ENCODE measurements at regions not wholly inside any gene's neighbourhood (a gene's known extent, or its start where the extent isn't known, plus 50 kb on each side); places are given as distances from the start of the nearest gene placed in this dataset.

DNA sequence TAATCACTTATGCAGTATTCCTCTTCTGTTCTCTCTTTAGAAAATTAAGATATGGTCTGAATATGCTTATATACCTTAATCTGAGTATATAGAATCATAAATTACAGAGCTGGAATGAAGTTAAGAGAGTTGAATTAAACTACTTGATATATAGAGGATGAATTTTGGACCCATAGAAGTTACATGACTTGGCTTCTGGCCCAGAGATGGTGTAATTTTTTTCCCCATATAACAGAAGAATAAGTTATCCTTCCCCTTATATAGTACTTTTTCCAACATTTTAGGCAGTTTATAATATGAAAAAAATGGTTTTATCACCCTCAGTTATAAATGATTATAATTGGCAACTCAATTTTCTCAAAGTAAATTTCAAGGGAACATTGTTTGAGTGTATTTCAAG, 616.3 kb downstream of the TBC1D4 start:
- DNase-seq, result no peak

DNA sequence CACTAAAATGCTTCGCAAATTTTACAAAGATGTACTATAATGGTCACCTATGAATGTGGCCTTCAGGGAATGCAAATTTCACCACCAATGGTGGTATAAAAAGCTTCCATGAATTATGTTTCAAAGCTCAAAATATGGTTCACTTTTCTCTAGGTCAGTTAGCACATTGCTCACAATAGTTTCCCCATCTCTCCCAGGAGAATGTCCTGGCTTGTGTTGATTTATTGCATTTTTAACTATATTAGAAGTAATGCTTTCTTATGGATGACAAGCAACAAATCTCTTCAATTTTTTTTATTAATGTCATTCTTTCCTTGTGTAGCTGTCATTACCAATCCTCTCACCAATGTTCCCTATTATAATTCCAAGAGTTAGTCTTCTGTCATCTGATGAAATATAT, 621.2 kb downstream of the TBC1D4 start:
- DNase-seq, result no peak

DNA sequence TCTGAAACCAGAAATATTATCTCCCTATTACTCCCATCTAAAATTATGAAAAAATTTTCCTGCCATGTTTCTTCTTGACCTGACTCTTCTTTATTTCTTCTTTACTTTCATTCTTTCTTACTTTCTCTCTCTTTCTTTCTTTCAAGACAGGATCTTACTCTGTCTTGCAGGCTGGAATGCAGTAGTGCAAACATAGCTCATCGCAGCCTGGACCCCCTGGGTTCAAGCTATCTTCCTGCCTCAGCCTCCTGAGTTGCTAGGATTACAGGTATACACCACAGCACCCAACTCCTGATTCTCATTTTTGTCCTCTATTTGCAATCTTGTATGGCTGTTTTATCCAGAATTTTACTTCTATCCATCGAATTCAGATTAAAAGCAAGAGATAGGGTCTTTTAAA, 631.1 kb downstream of the TBC1D4 start:
- DNase-seq, result no peak

- DNase-seq, result no peak
Observed at GRCh38 chr13:74847966-74848365, 634.0 kb downstream of the TBC1D4 start.

DNA sequence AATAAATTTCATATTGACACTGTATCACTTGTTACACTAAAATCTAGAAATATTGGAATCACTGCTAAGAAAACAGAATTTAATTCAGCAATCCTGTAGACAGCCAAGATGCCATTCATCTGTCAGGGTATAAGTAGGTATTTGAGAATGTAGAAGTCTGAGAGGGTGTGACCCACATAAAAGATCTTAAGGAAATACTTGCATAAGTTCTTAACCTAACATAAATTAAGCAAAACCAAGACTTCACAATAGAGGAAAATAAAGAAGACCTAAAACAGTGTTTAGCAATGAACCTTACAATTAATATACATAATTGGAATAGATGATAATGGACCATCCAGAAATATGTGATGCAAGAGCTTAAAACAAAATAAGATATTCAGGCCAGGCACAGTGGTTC, 636.2 kb downstream of the TBC1D4 start:
- no peak for DNase-seq

DNA sequence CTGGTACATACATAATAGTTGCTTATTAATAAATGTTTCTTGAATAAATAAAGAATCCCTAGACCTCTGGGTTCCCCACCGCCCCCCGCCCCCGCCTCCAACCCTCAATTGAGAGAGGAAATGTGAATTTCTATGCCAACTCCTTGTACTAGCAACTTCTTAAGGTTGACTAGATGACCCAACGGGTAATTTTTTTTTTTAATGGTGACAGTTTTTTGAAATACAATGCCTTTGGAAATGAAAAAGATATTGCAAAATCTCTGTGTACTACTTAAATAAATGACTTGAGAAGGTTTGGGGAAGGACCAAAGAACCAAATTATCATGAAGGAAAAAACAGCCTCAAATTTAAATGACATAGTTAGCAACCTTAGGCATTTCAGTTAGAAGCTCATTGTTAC, 640.3 kb downstream of the TBC1D4 start:
- no peak for DNase-seq

DNA sequence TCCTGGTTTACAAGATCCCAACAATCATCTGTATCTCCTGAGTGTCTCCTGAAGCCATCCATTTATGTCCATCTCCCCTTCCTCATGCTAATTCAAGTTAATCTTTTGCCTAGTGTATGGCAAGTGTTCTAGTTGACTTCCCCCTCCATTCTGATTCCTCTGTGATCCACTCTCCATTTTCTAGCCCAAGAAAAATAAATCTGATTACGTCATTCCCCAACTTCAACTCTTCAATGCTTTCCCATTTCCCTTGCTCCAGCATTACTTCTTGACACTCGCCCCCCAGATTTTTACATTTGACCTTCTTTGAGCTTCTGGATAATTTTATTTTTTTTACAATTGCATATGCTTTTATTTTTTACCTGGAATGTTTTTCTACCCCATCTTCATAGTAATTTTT, 640.8 kb downstream of the TBC1D4 start:
- DNase-seq, result no peak

DNA sequence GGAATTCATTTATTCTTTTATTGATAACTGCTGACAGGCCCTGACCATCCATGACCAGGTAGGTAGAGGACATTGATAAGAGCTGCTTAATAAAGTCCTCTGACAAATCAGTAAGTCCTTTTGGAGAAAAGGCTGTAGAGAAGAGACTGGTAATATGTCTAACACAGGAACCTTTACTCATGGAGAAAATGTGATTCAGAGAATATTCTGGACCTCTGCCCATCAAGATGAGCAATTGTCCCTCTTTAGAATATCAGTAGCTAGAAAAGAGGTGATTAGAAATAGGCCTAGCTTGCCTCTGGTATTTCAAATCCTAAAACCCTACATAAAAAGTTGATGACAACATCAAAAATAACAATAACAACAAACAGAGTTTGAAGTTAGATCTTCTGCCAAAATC, 642.3 kb downstream of the TBC1D4 start:
- DNase-seq, result no peak

GRCh38 chr13:74838096-74838495, 643.9 kb downstream of the TBC1D4 start:
- no peak for DNase-seq

DNA sequence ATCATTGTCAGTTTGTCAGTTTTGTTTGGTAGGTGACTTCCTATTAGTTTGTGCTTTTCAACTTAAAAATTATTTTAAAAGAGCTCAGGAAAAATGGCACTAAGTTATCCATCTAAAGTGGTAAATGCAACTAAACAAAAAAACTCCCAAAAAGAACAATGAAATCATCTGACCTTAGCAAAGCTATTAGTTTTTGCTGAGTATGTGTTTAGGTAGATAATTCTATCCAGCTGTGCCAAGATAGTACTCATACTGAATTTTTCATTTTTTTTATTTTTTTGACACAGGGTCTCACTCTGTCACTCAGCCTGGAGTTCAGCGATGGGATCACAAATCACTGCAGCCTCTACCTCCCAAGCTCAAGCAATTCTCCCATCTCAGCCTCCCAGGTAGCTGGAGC, 645.3 kb downstream of the TBC1D4 start:
- DNase-seq, result no peak

- DNase-seq, result no peak
Observed at GRCh38 chr13:74835579-74835978, 646.4 kb downstream of the TBC1D4 start.

GRCh38 chr13:74825938-74826246, 656.1 kb downstream of the TBC1D4 start:
- DNase-seq, result no peak

DNA sequence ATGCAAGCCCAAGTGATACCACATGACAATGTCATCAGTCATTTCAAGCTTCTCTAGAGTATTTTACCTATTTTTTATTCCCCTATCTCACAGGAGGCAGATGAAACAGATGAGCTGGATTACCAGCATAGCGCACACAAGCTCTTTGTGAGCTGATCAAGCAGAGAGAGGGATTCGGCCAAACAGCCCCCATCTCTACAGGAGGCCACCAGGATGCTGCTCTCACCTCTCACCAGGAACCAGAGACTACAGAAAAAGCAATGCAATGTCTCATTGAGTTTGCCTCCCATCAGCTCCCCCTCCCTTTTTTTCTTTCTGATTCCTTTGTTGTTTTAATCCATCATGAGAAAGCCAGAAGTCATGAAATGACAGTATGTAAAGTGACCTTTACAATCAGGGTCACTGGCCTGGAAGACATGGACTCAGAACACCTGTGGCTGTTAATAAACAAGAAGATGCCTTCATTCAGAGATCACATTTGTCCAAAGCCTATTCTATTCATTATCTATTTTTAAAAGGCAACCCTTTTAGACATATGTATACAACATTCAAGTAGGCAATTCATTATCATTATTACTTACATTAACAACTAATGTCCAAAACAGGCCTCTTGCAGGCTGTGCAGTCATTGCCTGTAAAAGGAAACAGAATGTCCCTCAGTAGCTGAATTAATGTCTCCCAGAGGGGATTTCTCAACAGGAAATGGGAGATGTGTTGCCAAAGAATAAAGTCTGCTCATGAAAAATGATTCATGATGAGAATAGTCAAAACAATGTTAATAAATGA, 656.6 kb downstream of the TBC1D4 start:
- DNase-seq, result no peak

- DNase-seq, result no peak
Observed at GRCh38 chr13:74820809-74821208, 661.2 kb downstream of the TBC1D4 start.

DNA sequence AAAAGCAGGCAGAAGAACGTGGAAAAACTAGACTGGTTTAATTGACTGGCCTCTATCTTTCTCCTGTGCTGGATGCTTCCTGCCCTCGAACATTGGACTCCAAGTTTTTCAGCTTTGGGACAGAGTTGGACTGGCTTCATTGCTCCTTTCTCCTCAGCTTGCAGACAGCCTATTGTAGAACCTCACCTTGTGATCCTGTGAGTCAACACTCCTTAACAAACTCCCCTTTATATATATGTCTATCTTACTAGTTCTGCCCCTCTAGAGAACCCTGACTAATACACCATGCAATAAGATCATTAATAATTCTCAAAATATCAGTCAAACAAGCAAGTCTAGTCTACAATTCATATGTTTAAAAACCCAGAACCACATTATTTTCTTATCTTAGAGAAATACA, 662.4 kb downstream of the TBC1D4 start:
- no peak for DNase-seq

DNA sequence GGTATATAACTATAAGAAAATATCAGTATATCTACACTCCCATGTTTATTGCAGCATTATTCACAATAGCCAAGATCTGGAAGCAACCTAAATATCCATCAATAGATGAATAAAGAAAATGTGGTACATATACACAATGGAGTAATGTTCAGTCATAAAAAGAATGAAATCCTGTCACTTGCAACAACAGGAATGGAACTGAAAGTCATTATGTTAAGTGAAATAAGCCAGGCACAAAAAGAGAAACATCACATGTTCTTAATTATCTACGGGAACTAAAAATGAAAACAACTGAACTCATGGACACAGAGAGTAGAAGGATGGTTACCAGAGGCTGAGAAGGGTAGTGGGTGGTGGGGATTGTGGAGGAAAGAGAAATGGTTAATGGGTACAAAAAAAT, 665.2 kb downstream of the TBC1D4 start:
- no peak for DNase-seq

DNA sequence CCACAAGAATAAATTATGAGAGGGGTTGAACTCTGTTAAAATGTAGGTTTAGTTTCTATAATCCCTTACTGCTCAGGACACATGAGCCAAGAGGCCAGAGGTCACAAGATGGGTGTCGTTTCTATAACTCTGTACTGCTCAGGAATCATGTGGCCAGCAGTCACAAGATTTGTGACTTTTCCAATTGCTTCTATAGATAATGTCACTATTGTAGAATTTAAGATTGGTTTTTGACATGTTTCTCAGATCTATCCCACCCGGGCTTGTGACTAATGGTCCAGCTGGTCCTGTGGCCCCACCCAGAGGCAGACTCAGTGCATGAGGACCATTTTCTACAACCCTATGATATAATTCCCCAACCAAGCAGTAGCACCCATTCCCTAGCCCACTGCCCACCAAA, 662.0 kb upstream of the KLF12 start:
- no peak for DNase-seq

GRCh38 chr13:74795526-74795925, 661.3 kb upstream of the KLF12 start:
- DNase-seq, result no peak

DNA sequence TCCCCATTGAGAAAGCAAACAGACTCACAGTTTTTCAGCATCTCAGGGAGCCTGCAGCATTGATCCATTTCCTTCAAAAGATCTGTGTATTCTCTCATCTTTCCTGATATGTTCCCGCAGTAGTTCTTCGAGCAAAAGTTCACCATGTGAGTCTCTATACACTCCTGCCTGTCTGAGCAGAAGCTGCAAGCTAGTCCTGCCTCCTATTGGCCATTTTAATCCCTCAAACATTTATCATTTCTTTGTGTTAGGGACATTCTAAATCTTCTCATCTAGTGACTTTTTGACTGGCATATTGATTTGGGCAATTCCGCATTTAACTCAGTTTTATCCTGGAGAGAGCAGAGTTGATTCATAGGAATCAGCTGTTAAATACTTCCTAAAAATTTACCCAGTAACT, 660.4 kb upstream of the KLF12 start:
- no peak for DNase-seq

DNA sequence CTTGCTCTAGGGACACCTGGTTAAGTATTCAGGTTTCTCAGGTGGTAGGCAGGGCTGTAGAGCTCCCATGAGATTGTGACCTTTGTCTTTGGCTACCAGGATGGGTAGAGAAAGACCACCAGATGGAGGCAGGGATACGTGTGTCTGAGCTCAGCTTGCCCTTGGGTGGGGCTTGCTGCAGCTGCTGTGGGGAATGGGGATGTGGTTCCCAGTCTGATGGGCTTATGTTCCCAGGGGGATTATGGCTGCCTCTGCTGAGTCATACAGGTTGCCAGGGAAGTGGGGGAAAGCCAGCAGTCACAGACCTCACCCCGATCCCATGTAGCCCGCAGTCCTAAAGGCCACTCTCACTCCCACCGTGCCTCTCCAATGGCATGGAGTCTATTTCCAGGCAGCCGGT, 659.9 kb upstream of the KLF12 start:
- no peak for DNase-seq

DNA sequence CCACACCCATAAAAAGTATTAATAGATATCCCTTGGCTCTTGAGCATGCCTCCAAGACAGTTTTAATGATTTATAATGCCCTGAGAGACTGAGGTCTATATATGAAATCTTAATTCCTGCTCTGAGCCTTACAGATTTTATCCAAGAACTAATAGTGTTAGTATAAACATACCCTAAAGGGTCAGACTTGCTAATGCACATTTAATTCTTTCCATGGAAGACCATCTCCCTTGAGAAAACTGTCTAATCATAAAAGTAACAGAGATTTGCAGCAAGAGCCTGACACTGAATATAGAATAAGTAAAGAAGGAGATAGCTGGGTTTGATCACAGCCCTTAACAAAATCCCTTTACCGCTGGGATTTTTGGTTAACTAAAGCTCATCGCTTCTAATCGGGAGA, 650.8 kb upstream of the KLF12 start:
- no peak for DNase-seq

- no peak for DNase-seq
Observed at GRCh38 chr13:74778946-74779345, 644.7 kb upstream of the KLF12 start.

DNA sequence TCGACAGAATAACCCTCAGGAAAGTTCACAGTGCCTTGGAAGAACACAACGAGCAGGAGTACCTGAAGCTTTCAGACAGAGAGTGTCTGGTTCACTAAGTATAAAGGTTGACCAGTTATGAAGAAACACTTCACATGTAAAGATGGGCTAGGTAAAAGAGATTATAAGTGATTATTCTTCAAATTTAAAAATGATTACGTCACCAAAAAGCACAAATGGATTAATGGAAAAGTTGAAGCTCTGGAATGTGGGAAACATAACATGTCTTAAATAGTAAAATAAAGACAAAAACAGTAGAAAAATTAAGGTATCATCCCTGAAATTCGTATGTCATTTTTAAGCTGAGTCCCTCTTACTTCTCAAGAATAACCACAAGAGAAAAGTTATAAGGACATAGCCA, 643.9 kb upstream of the KLF12 start:
- DNase-seq, result no peak

- DNase-seq, result no peak
Observed at GRCh38 chr13:74774264-74774663, 640.1 kb upstream of the KLF12 start.

GRCh38 chr13:74773248-74773647, 639.0 kb upstream of the KLF12 start:
- DNase-seq, result no peak

DNA sequence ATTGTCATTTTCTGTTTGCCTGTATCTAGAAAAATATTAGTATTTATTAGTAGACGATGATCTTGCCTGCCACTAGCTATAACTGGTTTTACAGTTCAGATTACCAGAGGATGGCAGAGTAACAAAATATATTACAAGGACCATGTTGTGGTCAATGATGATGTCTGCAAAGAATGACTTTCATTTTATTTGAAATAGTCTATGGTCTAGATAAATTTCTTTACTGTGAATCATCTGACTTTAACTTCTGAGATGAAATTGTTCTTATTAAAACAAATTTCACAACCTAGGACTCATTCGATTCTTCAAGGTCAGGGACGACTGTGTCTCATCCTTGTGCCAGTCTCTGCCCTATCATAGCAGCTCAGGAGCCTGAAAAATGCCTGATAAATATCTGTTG, 637.8 kb upstream of the KLF12 start:
- DNase-seq, result no peak

Data from activated T-cell treated with anti-CD3 and anti-CD28 coated beads, Interleukin-2, amount 50 U/mL, for 1 hour (primary cell).